ENCODE measurements at regions not wholly inside any gene's neighbourhood (a gene's known extent, or its start where the extent isn't known, plus 50 kb on each side); places are given as distances from the start of the nearest gene placed in this dataset.
"Not testable (repeated sequence)": the region's sequence is repeated elsewhere in the genome, so short reads cannot be mapped to it uniquely, and the experiment has no call there.

DNA sequence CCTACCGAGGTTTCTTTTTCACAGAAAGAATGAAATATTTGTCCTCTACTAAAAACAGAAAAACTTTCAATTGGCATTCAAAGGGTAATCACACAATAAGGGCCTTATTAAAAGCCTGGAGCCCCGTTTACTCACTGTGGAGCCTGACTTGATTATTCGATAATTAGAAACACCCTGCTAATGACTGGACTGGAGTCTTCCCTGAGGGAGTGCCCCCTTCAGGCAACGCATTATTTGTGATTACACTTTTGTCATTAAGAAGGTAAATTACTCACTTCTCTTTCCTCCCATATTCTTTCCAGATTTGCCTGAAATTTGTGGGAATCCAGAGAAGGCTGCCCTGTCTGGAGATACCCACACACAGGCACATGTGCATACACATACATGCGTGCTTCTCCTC is 444.2 kb upstream of the NPVF start:
- DNase-seq, result no peak

- no peak for DNase-seq
Measured at GRCh38 chr7:25675789-25676474, 447.6 kb upstream of the NPVF start.

GRCh38 chr7:25677595-25677994 is 449.3 kb upstream of the NPVF start:
- no peak for DNase-seq

- no peak for DNase-seq
Measured at GRCh38 chr7:25678215-25678614, 449.9 kb upstream of the NPVF start.

DNA sequence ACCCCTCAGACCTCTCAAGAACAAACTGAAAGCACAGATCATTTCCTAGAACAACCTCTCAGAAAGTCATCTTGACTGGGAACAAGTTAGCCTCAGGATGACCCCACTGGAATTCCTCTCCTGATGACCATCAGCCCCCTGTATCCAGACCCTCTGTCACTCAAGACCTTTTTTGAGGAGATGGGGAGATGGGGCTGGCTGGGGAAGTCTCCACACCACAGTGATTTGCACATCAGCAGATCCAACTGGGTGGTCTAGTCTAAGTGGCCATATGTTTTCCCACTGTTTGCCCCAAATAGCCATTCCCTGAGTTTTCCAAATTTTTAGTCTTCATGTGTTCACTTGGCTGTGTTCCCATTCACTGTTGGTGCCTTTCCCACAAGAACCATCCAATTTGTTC is 452.4 kb upstream of the NPVF start:
- DNase-seq, result no peak

GRCh38 chr7:25684360-25684759 is 456.1 kb upstream of the NPVF start:
- no peak for DNase-seq

- DNase-seq, result no peak
Measured at GRCh38 chr7:25686493-25686892, 458.2 kb upstream of the NPVF start.

DNA sequence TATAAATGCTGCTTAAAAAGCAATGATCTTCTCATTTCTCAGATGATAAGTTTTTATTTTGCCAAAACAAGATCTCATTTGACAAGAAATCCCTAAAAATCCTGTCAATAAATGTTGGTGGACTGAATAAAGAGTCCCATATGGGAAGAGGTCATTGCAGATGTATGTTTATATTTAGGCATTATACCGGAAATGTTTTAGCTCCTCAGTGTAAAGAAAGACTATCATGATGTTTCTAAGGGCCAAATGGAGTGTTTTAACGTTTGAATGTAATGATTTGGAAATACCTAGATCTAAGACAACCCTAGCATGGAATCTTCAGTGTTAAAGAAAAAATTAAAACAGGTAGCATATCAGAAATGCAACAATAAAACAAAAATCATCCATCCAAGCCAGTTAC is 457.8 kb upstream of the NFE2L3 start:
- no peak for DNase-seq

DNA sequence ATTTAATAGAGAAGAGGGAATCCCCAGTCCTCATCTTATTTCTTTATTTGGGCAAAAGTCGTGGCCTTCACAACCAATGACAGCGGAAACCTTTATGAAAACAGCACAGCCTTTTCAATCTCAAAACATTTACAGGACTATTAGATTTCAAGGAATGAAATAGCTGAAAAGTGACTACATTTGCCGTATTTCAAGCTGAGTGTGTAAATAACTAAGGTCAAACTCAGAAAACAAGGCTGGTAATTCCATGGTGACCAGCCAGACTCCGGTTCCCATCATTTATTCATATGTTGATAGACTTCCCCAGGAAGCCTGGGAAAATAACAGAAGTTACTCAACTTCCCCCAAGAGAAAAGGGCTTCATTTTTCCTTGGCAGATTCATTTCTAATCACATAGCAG is 457.3 kb upstream of the NFE2L3 start:
- peak; percentile 33 for DNase-seq

DNA sequence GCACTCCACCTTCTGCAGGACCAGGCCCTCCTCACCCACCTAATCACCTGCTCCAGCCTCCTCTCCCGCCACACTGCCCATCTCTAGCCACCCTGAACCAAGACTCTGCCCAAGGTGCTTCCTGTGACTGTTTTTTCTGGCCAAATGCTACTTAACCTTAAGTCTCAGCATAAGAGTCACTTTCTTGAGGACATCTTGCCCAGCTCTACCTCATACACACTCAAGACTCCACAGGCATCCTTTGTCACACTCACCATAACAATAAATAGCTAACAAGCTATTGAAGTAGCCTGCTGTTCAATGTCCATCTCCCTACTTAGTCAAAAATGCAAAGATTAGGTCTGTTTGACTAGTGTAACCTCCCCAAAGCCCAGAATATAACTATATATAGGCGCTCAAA is 455.4 kb upstream of the NFE2L3 start:
- DNase-seq, result no peak

- no peak for DNase-seq
Measured at GRCh38 chr7:25698451-25699113, 453.4 kb upstream of the NFE2L3 start.

- DNase-seq, result not testable (repeated sequence)
Measured at GRCh38 chr7:25700141-25700540, 451.9 kb upstream of the NFE2L3 start.

DNA sequence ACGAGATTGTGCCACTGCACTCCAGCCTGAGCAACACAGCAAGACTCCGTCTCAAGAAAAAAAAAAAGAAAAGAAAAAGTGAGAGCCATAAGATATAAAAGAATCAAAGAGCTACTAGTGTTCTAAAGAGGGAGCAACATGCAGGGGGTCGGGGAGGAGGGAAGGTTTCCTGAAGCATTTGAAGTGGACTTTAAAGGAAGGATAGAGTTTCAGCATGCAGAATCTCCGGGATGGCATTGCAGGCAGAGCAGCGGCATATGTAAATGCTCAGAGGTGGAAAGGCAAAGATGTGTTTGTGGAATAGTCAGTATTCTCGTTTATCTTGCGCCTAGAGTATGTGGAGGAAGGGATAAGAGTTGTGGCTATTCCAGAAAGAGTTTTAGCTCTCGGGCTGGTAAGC is 447.6 kb upstream of the NFE2L3 start:
- DNase-seq, result no peak

DNA sequence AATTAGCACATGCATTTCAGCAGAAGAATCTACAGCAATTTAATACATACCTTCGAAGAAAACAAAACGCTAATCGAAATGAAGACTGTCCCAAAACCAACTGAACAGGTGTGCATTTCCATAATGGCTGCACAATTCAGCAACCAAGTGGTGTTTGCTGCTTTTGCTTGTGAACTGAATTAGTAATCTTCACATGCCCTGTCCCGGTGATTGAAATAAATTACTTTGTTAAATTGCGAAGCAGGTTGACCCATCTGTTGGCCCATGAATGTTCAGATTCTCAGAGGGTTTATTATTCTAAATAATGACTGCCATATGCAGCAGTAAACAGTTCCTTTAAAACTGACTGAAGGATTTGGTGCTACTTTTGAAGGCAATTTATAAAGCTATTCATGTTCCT is 445.2 kb upstream of the NFE2L3 start:
- DNase-seq, result no peak

DNA sequence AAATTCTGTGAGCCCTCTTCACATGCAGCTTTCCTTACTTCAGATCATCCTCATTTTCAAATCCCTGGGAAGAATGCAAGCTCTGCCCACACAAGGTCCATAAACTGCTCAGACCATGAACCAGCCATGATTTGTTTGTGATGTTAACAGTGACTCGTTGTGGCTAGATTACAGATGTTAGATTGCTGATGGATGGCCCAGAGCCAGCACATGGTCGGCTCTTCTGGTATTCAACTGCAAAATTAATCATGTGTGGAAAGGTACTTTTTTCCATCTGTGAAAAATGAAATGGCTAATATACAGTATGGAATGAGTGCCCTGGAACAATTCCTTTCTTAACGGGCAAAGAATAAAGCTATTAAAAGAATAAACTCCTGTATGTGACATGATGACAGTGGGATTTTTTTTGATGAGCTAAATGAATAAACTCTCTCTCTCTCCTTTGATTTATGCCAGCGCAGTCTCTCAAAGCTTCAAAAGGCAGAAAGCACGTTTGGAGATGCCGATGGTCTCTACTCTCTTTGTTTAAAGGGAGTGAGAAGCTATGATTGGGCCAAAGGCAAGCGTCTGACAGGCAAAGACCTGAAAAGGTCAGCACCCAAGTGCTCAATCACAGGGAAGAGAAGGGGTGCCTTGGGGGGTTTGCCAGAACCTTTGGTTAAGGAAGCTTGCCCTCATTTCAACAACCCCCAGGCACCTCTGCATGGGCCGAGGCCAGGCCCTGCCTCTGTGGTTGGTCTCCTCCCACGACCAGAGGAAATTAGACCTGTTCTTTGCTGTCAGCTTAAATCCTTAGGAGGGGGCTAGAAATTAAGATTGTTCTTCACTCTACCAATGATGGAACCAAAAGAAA is 444.0 kb upstream of the NFE2L3 start:
- DNase-seq, result peak; percentile 39

GRCh38 chr7:25710959-25711358 is 441.0 kb upstream of the NFE2L3 start:
- no peak for DNase-seq

DNA sequence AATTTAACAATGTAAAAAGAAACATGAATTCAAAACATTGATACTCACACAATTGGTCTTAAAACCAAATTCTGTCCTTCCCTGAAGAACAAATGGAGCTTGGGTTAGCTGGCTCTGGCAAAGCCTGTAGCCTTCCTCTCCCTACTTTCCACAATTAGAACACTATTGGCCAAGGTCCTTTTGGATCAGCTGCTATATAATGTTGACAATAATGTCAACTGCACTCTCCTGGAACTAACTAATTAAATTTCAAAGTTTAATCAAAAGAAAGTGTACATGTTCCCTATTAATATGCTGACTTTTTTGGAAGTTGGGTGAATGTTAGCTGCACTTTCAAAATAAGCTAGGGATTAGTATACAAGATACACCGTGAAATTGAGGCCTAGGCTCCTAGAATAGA is 440.1 kb upstream of the NFE2L3 start:
- DNase-seq, result no peak

DNA sequence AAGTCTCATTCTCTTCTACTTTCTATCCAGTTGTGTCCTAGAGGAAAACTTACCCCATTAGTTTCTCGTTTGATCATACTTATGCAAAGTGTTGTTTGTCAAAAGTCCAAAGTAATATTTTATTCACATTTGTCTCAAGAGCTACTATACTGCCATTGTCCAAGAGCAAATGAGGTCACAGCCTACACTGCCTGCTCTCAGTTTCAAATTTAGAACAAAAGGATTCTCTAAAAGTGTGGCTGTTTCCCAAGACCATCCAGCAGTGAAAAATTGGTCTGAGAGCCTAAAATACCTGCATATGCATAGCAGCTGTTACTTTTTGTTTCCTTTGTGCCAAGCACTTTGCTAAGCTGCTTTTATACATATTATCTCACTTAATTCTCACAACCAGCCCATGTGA is 439.5 kb upstream of the NFE2L3 start:
- no peak for DNase-seq

GRCh38 chr7:25714013-25714412 is 438.0 kb upstream of the NFE2L3 start:
- DNase-seq, result no peak

- peak; percentile 44 for DNase-seq
Measured at GRCh38 chr7:25716421-25716820, 435.6 kb upstream of the NFE2L3 start.

DNA sequence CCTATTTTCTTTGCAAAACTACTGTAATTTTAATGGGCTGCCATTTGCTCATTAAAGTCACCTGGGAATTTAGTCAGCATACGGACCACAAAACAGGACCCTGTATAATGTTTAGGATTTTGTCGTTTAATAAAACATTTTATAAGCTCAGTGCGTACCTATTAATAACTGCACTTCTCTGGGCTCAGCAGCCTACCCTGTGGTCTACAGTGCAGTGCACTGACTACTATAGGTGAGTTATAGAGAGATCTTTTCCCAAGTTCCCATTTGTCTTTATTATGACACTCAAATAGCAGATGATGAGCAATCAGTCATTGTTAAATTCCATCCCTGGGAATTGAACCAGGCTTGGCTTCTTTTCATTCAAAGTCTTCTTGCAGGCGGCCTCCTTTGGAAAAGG is 433.4 kb upstream of the NFE2L3 start:
- DNase-seq, result no peak

GRCh38 chr7:25719190-25719896 is 432.7 kb upstream of the NFE2L3 start:
- no peak for DNase-seq

- peak; percentile 19 for DNase-seq
Measured at GRCh38 chr7:25720427-25720826, 431.6 kb upstream of the NFE2L3 start.

Measured in fibroblast of skin of scalp (primary cell).